ENCODE measurements at regions not wholly inside any gene's neighbourhood (a gene's known extent, or its start where the extent isn't known, plus 50 kb on each side); places are given as distances from the start of the nearest gene placed in this dataset.

DNA sequence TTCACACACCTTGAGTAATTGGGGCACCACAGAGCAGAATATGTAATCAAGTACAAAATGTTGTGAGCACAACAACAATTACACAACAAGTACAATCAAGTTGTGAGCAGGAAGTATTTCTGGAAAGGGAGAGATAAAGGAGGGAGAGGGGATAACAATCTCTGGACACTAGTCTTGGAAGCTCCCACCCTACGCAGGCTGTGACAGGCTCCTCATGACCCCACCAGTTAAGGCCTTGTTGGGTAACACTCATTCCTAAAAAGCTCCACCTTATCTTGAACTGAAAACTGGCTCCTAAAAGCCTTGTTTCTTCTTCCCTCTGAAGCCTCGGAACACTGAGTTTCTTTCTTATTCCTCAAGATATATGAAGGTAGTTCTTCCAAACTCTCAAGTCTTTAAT is 806.0 kb downstream of the UQCRFS1 start:
- no peak for TF ChIP-seq SUZ12 (IDR thresholded peaks at IDR 0.05)
- TF ChIP-seq ARNT (IDR thresholded peaks at IDR 0.05): no peak
- no peak for TF ChIP-seq NFRKB (IDR thresholded peaks at IDR 0.05)
- no peak for TF ChIP-seq LEF1 (IDR thresholded peaks at IDR 0.05; ENCODE audit: borderline replicate concordance)
- TF ChIP-seq FOXM1 (IDR thresholded peaks at IDR 0.05; ENCODE audit: borderline replicate concordance): no peak
- no peak for TF ChIP-seq BHLHE40 (IDR thresholded peaks at IDR 0.05; ENCODE audit: borderline replicate concordance)
- TF ChIP-seq FOXK2 (IDR thresholded peaks at IDR 0.05): no peak
- TF ChIP-seq, protein P1, sequence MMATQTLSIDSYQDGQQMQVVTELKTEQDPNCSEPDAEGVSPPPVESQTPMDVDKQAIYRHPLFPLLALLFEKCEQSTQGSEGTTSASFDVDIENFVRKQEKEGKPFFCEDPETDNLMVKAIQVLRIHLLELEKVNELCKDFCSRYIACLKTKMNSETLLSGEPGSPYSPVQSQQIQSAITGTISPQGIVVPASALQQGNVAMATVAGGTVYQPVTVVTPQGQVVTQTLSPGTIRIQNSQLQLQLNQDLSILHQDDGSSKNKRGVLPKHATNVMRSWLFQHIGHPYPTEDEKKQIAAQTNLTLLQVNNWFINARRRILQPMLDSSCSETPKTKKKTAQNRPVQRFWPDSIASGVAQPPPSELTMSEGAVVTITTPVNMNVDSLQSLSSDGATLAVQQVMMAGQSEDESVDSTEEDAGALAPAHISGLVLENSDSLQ (IDR thresholded peaks at IDR 0.05): no peak
- no peak for TF ChIP-seq ELF4 (IDR thresholded peaks at IDR 0.05)
- TF ChIP-seq TARDBP (IDR thresholded peaks at IDR 0.05): no peak
- TF ChIP-seq FOXA1 (IDR thresholded peaks at IDR 0.05): no peak
